ENCODE measurements at regions not wholly inside any gene's neighbourhood (a gene's known extent, or its start where the extent isn't known, plus 50 kb on each side); places are given as distances from the start of the nearest gene placed in this dataset.

DNA sequence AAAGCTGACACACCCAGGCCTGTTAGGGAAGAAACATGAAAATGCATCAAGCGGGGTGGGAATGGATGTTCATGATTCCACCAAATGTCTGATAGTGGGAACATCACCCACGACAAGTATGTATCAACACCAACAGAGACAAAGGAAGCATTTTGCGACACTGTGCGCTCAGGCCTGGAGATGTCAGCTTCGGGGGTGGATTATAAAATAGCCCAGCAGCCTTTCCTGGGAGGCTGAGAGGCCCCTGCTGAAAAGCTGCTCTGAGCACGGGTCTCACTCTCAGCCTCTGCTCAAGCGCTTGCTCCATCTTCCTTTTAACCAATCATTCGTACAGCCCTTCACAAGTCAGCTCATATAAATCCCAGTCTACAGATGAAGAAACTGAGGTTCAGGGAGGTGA lies 213.5 kb downstream of the BCL11B start:
- ATAC-seq: no peak
- Mint-ChIP-seq H3K27ac (no peak overlapping the region), H3K9me3 (peaks cover 10% of the 10 kb centered on the region), H3K36me3 (no peaks in the 10 kb centered on the region), H3K27me3 (no peaks in the 10 kb centered on the region), H3K4me1 (no peaks in the 10 kb centered on the region), H3K4me3 (no peak overlapping the region)

DNA sequence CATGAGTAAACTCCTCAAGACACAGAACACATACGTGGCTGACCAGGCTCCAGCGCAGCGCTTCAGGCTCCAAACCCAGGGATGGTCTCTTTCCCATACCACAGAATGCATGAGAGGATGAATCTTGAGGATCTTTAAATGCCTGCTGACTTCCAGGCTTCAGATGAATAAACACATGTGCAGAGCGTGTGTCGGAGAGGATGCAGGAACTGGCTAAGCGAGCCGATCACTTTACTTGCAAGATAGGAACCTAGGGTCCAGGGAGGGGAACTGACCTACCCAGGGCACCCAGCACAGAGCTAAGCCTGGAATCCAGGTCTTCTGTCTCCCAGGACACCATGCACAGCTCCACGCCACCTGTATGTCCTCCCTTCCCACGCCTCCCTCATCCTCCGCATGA lies 209.8 kb downstream of the BCL11B start:
- peaks cover 2% of the 10 kb centered on the region for H3K9me3 Mint-ChIP-seq
- H3K4me1 Mint-ChIP-seq: no peaks in the 10 kb centered on the region
- H3K36me3 Mint-ChIP-seq: no peaks in the 10 kb centered on the region
- ATAC-seq: no peak
- H3K27ac Mint-ChIP-seq: no peak overlapping the region
- H3K27me3 Mint-ChIP-seq: no peaks in the 10 kb centered on the region
- H3K4me3 Mint-ChIP-seq: no peak overlapping the region

DNA sequence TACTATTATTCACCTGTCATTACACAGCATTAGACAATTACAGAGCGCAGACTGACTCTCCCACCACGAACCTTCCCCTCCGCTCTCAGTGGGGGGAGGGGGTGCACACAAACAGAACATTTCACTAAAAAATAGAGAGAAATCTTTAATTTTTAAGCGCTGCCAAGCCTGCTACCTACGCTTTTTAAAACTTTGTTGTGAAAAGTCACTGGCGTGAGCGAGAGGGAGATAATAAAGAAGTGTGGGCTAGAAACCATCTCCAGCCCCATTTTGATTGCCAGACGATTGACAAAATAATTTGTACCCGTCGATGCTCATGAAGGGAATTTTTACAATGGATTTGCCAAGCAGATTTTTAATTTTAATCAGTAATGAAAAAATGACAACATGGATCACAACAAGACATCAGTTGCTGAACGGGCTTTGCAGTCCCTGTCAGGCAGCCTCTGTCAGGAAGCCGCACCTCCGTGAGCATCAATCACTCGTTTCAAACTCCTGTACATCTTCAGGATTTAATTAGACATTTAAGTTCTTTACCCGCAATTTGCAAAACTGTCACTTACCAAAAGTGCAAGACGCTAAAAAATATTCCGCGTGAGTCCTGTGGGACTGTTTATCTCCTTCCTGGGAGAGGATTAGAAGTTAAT lies 209.1 kb downstream of the BCL11B start:
- Mint-ChIP-seq H3K4me3 (no peak overlapping the region), H3K4me1 (no peaks in the 10 kb centered on the region), H3K27me3 (no peaks in the 10 kb centered on the region), H3K36me3 (no peaks in the 10 kb centered on the region), H3K27ac (no peak overlapping the region), H3K9me3 (peaks cover 2% of the 10 kb centered on the region)
- no peak for ATAC-seq

DNA sequence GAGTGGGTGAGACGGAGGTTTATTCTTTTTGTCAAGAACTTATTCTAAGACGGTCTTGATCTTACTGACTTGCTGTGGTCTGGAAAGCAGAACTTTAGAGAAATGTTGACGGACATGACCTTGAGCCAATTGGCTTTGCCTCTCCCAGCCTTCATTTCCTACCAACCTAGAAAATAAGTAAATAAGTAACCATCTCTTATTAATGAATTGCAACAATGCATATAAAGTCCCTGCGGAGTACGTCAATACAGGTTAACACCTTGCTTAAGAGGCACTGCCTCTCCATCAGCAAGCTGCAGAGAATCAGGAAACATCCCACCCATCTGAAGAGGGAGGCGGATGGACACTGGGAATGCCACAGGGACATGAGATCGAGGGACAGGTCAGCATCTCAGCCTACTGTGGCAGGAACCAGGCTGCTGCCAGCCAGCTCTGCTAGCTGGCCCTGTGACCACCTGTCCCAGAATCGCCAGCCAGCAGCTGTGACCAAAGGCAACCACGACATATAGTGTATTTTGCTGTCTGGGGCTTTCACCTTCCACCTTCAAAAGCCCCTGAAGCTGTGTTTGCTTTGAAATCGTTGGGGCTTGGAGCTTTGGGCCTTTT lies 208.3 kb downstream of the BCL11B start:
- Mint-ChIP-seq H3K36me3 (no peaks in the 10 kb centered on the region), H3K4me1 (no peaks in the 10 kb centered on the region), H3K4me3 (no peak overlapping the region), H3K27ac (no peak overlapping the region), H3K27me3 (no peaks in the 10 kb centered on the region), H3K9me3 (peaks cover 2% of the 10 kb centered on the region)
- no peak for ATAC-seq

DNA sequence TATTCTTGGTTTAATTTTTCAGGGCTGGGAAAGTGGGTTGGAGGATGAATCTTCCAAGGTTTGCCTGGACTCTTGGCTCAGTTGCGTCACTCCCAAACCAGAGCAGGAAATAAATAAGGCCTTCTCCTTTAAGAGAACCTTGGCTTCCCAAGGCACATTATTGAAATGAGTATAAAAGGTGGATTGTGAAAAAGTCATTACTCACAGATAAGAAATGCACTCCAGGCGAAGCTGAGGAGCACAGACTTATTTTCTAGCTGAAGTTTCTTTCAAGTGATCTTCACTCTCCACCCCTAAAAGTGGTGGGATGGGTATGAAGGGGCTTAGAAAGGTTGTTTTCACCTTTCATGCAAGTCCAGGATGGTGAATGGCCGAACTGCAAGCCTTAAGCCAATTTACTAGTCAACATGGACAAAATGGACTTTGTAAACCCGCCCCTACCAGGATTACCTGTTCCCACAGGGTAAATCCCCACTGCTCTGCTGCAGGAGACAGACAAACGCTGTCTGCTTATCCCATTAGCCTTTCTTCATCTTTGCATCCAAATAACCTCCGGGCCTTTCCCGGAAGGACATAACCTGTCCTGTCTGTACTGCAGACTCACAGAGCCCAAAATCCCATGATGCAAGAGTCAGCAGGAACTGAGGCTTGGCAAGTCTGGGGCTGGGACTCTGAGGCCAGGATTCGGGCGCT lies 207.6 kb downstream of the BCL11B start:
- no peaks in the 10 kb centered on the region for H3K36me3 Mint-ChIP-seq
- H3K27ac Mint-ChIP-seq: no peak overlapping the region
- ATAC-seq: no peak
- H3K9me3 Mint-ChIP-seq: peaks cover 2% of the 10 kb centered on the region
- H3K27me3 Mint-ChIP-seq: no peaks in the 10 kb centered on the region
- no peak overlapping the region for H3K4me3 Mint-ChIP-seq
- no peaks in the 10 kb centered on the region for H3K4me1 Mint-ChIP-seq

DNA sequence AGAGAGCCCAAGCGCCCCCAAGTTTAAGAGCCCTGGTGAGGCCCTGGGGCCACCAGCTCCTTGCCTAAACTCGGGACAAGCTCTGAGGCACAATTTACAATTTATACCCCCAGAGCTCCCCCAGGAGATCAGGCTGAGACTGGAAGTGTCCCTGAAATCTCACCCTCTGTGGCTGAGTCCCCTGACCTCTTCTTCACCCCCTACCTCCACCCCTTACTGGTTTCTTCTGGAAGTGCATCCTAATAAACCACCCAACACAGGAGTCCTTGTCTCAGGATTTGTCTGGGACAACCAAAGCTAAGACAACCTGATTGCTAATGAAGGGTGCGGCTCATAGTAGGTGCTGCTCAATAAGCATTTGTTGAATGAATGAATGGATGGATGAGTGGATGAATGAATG lies 206.4 kb downstream of the BCL11B start:
- no peak for ATAC-seq
- H3K9me3 Mint-ChIP-seq: peaks cover 3% of the 10 kb centered on the region
- no peaks in the 10 kb centered on the region for H3K36me3 Mint-ChIP-seq
- H3K4me1 Mint-ChIP-seq: no peaks in the 10 kb centered on the region
- no peak overlapping the region for H3K27ac Mint-ChIP-seq
- H3K27me3 Mint-ChIP-seq: no peaks in the 10 kb centered on the region
- no peak overlapping the region for H3K4me3 Mint-ChIP-seq

DNA sequence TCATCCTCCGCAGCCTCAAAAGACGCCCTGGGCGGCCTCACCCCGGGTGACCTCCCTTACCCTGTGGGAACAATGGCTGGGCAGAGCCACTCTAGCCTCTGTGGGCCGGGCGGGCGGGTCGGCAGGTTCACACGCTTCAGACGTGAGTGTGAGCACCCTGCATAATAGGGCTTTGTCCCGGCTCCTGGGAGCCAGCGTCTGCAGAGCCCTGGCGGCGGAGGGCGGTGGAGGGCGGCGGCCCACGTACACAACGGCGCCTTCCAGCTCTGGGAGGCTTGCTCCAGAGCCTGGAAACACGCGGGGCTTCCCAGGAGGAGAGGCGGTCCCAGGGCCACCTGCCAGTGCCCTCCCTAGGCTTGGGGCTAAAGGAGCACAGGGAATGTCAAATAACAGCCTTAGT lies 205.6 kb downstream of the BCL11B start:
- Mint-ChIP-seq H3K27ac (no peak overlapping the region), H3K27me3 (no peaks in the 10 kb centered on the region), H3K4me3 (no peak overlapping the region), H3K36me3 (no peaks in the 10 kb centered on the region), H3K4me1 (no peaks in the 10 kb centered on the region), H3K9me3 (peaks cover 6% of the 10 kb centered on the region)
- no peak for ATAC-seq

DNA sequence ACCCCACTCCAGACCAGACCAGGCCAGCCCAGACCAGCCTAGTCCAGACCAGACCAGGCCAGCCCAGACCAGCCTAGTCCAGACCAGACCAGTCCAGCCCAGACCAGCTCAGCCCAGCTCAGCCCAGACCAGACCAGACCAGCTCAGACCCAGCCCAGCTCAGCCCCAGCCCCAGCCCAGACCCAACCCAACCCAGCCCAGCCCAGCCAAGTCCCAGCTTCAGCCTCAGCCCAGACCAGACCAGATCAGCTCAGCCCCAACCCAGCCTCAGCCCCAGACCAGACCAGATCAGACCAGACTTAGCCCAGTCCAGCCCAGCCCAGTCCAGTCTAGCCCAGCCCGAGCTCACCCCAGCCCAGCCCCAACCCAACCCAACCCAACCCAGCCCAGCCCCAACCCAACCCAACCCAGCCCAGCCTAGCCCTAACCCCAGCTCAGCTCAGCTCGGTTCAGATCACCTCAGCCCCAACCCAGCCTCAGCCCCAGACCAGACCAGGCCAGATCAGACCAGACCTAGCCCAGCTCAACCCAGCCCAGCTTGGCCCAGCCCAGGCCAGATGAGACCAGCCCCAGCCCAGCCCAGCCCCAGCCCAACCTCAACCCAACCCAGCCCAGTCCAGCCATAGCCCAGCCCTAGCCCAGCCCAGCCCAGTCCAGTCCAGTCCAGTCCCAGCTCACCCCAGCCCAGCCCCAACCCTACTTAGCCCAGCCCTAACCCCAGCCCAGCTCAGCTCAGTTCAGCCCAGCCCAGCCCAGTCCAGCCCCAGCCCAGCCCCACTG lies 204.7 kb downstream of the BCL11B start:
- no peaks in the 10 kb centered on the region for H3K36me3 Mint-ChIP-seq
- no peak for ATAC-seq
- peaks cover 6% of the 10 kb centered on the region for H3K9me3 Mint-ChIP-seq
- H3K4me3 Mint-ChIP-seq: no peak overlapping the region
- no peaks in the 10 kb centered on the region for H3K27me3 Mint-ChIP-seq
- H3K4me1 Mint-ChIP-seq: no peaks in the 10 kb centered on the region
- no peak overlapping the region for H3K27ac Mint-ChIP-seq

DNA sequence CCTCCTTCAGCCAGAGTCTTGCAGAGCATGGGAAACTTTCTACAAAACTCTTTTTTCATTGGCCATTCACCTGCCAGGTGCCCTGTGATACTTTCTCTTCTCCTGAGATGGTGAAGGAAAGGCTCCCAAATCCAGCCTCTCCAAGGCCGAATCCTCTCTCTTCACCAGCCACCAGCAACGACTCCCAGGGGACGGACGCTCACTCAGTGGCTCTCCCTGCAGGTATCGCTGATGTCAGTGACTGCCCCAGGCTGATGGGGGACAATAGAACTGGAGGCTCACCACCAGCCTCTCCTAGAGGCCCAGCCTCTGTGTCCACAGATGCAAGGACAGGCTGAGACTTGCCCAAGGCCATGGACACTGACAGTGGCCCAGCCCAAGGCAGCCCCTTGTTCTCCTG lies 204.1 kb downstream of the BCL11B start:
- Mint-ChIP-seq H3K4me1 (no peaks in the 10 kb centered on the region), H3K27me3 (no peaks in the 10 kb centered on the region), H3K36me3 (no peaks in the 10 kb centered on the region), H3K4me3 (no peak overlapping the region), H3K9me3 (peaks cover 9% of the 10 kb centered on the region), H3K27ac (no peak overlapping the region)
- ATAC-seq: no peak

DNA sequence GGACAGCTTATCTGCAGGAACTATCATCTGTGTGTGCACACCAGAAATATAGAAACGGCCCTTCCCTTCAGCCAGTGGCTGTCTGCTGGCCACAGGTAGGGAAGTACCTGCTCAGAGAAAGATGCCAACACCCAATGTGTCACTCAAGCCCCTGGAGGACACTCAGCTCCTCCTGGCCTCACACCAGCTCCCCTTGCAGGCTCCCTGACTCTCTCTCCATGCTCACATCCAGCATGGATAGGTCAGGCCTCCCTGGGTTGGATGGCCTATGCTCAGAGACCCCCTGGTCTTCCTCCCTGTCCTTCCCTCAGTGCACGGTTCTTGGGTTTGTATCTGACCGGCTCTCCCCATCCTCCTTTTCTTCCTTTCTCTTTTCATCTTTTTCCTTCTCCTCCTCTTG lies 202.1 kb downstream of the BCL11B start:
- Mint-ChIP-seq H3K36me3 (no peaks in the 10 kb centered on the region), H3K4me3 (no peak overlapping the region), H3K4me1 (no peaks in the 10 kb centered on the region), H3K27me3 (no peaks in the 10 kb centered on the region), H3K9me3 (peaks cover 9% of the 10 kb centered on the region), H3K27ac (no peak overlapping the region)
- no peak for ATAC-seq

DNA sequence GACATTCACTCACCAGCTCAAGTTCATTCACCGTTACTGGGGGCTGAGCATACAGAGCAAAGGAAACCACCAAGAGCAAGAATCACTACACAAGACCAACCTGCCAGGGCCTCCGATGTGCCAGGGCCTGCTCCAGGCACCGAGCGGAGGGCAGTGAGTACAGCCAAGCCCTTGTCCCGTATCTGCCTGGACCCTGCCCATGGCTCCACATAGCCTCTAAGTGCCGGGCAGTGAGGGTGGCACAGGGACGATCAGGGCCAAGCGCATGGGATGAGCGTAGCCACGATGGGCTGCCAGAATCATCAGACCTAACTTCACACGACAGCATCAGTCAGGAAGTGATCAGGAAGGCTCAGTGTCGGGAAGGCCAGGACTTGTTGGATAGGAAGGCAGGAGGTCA lies 199.6 kb downstream of the BCL11B start:
- Mint-ChIP-seq H3K27ac (no peak overlapping the region), H3K9me3 (peaks cover 14% of the 10 kb centered on the region), H3K4me1 (no peaks in the 10 kb centered on the region), H3K27me3 (no peaks in the 10 kb centered on the region), H3K36me3 (no peaks in the 10 kb centered on the region), H3K4me3 (no peak overlapping the region)
- ATAC-seq: no peak

DNA sequence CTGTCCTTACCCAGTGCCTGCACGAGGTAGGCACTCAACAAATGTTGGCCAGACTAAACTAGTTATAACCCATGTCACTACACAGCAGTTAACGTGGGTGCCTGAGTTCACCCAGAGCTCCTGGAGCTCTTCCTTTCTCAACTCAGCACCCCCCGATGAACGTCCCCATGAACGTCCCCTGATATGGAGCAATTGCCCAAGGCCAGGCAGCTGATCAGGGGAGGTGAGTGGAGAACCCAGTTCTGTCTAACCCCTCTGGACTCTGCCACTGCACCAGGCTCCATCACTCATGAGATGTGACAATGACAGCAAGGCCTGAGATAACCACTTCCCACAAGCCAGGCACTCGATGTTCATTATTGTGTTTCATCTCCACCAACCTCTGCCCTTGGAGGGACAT lies 199.0 kb downstream of the BCL11B start:
- H3K4me3 Mint-ChIP-seq: no peak overlapping the region
- no peaks in the 10 kb centered on the region for H3K36me3 Mint-ChIP-seq
- no peaks in the 10 kb centered on the region for H3K4me1 Mint-ChIP-seq
- no peaks in the 10 kb centered on the region for H3K27me3 Mint-ChIP-seq
- H3K27ac Mint-ChIP-seq: no peak overlapping the region
- no peak for ATAC-seq
- peaks cover 14% of the 10 kb centered on the region for H3K9me3 Mint-ChIP-seq

DNA sequence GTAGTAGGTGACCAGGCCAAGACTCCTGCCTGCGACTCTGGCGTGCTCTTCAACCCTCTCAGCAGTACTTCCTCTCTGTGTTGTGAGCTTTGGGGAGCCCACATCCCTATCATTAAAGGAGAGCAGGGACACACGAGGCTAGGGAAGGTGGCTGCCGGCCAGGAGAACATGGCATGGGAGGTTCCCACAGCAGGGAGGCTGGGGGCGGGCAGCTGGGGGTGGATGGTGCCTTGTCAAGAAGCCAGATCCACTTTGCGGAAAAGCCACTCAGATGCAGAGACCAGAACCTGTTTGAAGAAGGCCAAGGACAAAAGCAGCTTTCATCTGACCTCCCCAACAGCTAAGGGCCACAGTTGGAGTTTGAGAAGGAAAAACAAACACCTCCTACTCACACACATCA lies 198.6 kb downstream of the BCL11B start:
- ATAC-seq: no peak
- no peak overlapping the region for H3K4me3 Mint-ChIP-seq
- no peaks in the 10 kb centered on the region for H3K4me1 Mint-ChIP-seq
- H3K27me3 Mint-ChIP-seq: no peaks in the 10 kb centered on the region
- H3K9me3 Mint-ChIP-seq: peaks cover 14% of the 10 kb centered on the region
- H3K27ac Mint-ChIP-seq: no peak overlapping the region
- H3K36me3 Mint-ChIP-seq: no peaks in the 10 kb centered on the region

DNA sequence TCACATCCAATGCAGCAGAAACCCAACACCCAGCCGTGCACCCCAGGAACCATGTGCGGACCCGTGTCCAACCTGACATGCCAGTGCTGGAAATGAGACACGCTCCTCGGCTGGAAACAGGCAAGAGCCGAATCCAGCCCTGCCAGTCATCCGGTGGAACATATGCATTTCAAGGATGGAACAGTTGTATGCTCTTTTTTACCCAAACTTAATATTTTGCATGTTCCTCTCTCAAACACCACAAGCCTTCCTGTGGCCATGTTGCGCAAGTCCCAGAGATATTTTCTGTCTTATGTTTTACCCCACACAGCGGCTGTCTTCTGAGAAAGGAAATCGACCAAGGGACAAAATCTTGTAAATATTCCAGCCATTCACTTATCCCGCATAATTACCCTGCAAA lies 196.9 kb downstream of the BCL11B start:
- no peaks in the 10 kb centered on the region for H3K4me1 Mint-ChIP-seq
- H3K4me3 Mint-ChIP-seq: no peak overlapping the region
- no peaks in the 10 kb centered on the region for H3K27me3 Mint-ChIP-seq
- H3K36me3 Mint-ChIP-seq: no peaks in the 10 kb centered on the region
- peaks cover 17% of the 10 kb centered on the region for H3K9me3 Mint-ChIP-seq
- no peak overlapping the region for H3K27ac Mint-ChIP-seq
- ATAC-seq: no peak

DNA sequence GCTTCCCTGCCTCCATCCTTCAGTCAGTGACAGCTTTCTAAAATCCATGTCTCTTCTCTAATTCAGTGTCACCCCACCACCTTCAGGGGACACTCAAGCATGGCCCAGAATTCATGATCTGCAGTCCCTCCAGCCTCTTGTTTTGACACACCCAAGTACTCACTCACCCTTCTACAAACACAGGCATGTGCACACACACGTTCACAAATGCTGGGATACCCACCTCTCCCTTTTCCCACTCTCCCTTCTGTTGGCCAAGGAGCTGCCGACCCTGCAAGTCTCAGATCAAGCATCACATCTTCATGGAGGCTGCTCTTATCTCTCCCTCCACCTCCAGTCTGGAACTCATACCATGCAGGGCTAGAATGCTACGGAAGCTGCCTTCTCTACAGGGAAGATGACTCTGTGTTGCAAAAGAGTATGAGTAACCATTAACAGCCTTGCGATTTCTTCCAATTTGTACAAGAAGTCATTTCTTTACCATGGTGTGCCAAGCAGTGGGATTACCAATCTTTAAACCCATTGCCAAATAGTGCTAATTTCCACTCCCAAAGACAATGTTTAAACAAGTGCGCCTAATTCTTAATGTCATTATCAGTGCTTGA lies 196.1 kb downstream of the BCL11B start:
- peaks cover 12% of the 10 kb centered on the region for H3K9me3 Mint-ChIP-seq
- no peak for ATAC-seq
- H3K4me1 Mint-ChIP-seq: no peaks in the 10 kb centered on the region
- H3K36me3 Mint-ChIP-seq: no peaks in the 10 kb centered on the region
- H3K27me3 Mint-ChIP-seq: no peaks in the 10 kb centered on the region
- no peak overlapping the region for H3K4me3 Mint-ChIP-seq
- H3K27ac Mint-ChIP-seq: no peak overlapping the region

All from stimulated activated memory B cell treated with anti-CD40 and anti-IgM and Interleukin-4, amounts not matched to agents 10 μg/mL and 1 μg/mL and 100 μg/mL, for 72 hours (primary cell).